Thoracic aorta (tissue), 2 donors: ENCODE measurements at regions not wholly inside any gene's neighbourhood (a gene's known extent, or its start where the extent isn't known, plus 50 kb on each side); places are given as distances from the start of the nearest gene placed in this dataset.

Source experiments
- ATAC-seq: fragments of 150-250 bp; one replicate; pipeline ENCODE4 v1.8.0; 2017; ENCODE audit warnings: low read depth; ENCODE audit not compliant: insufficient number of reproducible peaks, low FRiP score
- DNase-seq: peaks from one replicate; pipeline ENCODE4 v3.0.0-alpha.2; 2020; ENCODE audit warnings: low spot score
- H3K27ac ChIP-seq, 2 donors: fragments of 200-600 bp; sonication (generic); 1 replicate in 1 of 2; 2 replicates in 1 of 2; pipeline ENCODE4 v1.5.1; 2016; ENCODE audit warnings: mild to moderate bottlenecking in 2 of 2, moderate library complexity in 2 of 2
- H3K27me3 ChIP-seq: fragments of 200-600 bp; sonication (generic); replicated peaks from 2 replicates; pipeline ENCODE4 v1.6.0; 2016; ENCODE audit warnings: mild to moderate bottlenecking; ENCODE audit not compliant: insufficient read depth
- H3K36me3 ChIP-seq: fragments of 200-600 bp; sonication (generic); one replicate; pipeline ENCODE4 v1.5.1; 2016
- H3K4me1 ChIP-seq, 2 donors: fragments of 200-600 bp; sonication (generic); 1 replicate in 1 of 2; 2 replicates in 1 of 2; pipeline versions ENCODE4 v1.5.1 to v1.6.0; 2016; ENCODE audit warnings: low read depth in 2 of 2, mild to moderate bottlenecking in 1 of 2; ENCODE audit not compliant: control insufficient read depth in 1 of 2
- H3K4me3 ChIP-seq: fragments of 200-600 bp; sonication (generic); 2 replicates; pipeline ENCODE4 v1.5.1; 2016; ENCODE audit warnings: mild to moderate bottlenecking
- H3K9me3 ChIP-seq: fragments of 200-600 bp; sonication (generic); 2 replicates; pipeline ENCODE4 v1.5.1; 2016
- CTCF ChIP-seq: fragments of 200-600 bp; sonication (generic); IDR thresholded peaks from one replicate; pipeline ENCODE4 v1.5.1; 2019; ENCODE audit warnings: antibody characterized with exemption

GRCh38 chr3:25293736-25294135 is 134.3 kb upstream of the RARB start:
- ATAC-seq (no peak), DNase-seq (no peak)
- Histone ChIP-seq H3K4me1 (no peaks in the 10 kb centered on the region), H3K4me3 (no peak overlapping the region), H3K27ac (no peak overlapping the region), H3K36me3 (no peaks in the 10 kb centered on the region), H3K9me3 (no peaks in the 10 kb centered on the region), H3K27me3 (no peaks in the 10 kb centered on the region)
- TF ChIP-seq CTCF: no peak

GRCh38 chr3:25294169-25294805 is 133.8 kb upstream of the RARB start:
- ATAC-seq: no peak
- TF ChIP-seq CTCF: no peak
- Histone ChIP-seq H3K9me3 (no peaks in the 10 kb centered on the region), H3K27me3 (no peaks in the 10 kb centered on the region), H3K36me3 (no peaks in the 10 kb centered on the region), H3K4me3 (no peak overlapping the region), H3K27ac (no peak overlapping the region), H3K4me1 (no peaks in the 10 kb centered on the region)
- DNase-seq: no peak

- Histone ChIP-seq H3K36me3 (no peaks in the 10 kb centered on the region), H3K27ac (no peak overlapping the region), H3K27me3 (no peaks in the 10 kb centered on the region), H3K4me3 (no peak overlapping the region), H3K4me1 (no peaks in the 10 kb centered on the region), H3K9me3 (no peaks in the 10 kb centered on the region)
- ATAC-seq (no peak), DNase-seq (no peak)
- no peak for TF ChIP-seq CTCF
Measured at GRCh38 chr3:25297667-25298585, 130.1 kb upstream of the RARB start.

- no peak for ATAC-seq
- no peak overlapping the region for H3K4me3 ChIP-seq
- H3K4me1 ChIP-seq: no peaks in the 10 kb centered on the region
- H3K36me3 ChIP-seq: no peaks in the 10 kb centered on the region
- no peak for TF ChIP-seq CTCF
- no peaks in the 10 kb centered on the region for H3K9me3 ChIP-seq
- no peaks in the 10 kb centered on the region for H3K27me3 ChIP-seq
- DNase-seq: no peak
- no peak overlapping the region for H3K27ac ChIP-seq
Measured at GRCh38 chr3:25300141-25300540, 127.9 kb upstream of the RARB start.

GRCh38 chr3:25304916-25305315 is 123.1 kb upstream of the RARB start:
- H3K27ac ChIP-seq: no peak overlapping the region
- DNase-seq: no peak
- H3K9me3 ChIP-seq: no peaks in the 10 kb centered on the region
- H3K4me3 ChIP-seq: no peak overlapping the region
- ATAC-seq: no peak
- H3K27me3 ChIP-seq: no peaks in the 10 kb centered on the region
- no peaks in the 10 kb centered on the region for H3K4me1 ChIP-seq
- no peak for TF ChIP-seq CTCF
- H3K36me3 ChIP-seq: no peaks in the 10 kb centered on the region
